HepG2 (cell line): ENCODE measurements at regions not wholly inside any gene's neighbourhood (a gene's known extent, or its start where the extent isn't known, plus 50 kb on each side); places are given as distances from the start of the nearest gene placed in this dataset.

Source experiments
- AHR ChIP-seq: IDR thresholded peaks from 2 replicates; pipeline ENCODE4 v1.6.1; 2018; ENCODE audit warnings: missing genetic modification reagents, missing compliant biosample characterization
- ATF2 ChIP-seq: sonication (generic); formaldehyde crosslinking; IDR thresholded peaks from 2 replicates; pipeline ENCODE4 v1.4.0; 2020; ENCODE audit warnings: missing genetic modification reagents
- BRCA1 ChIP-seq: sonication (generic); formaldehyde crosslinking; IDR thresholded peaks from 2 replicates; pipeline ENCODE4 v1.4.0; 2020; ENCODE audit warnings: missing genetic modification reagents
- HBP1 ChIP-seq: IDR thresholded peaks from 2 replicates; pipeline ENCODE4 v1.6.1; 2016; ENCODE audit warnings: low read depth, control low read depth
- IKZF5 ChIP-seq: IDR thresholded peaks from 2 replicates; pipeline ENCODE4 v1.6.1; 2018; ENCODE audit warnings: missing genetic modification reagents, mild to moderate bottlenecking, missing compliant biosample characterization
- KDM2A ChIP-seq: sonication (generic); formaldehyde crosslinking; IDR thresholded peaks from 2 replicates; pipeline ENCODE4 v1.4.0; 2020; ENCODE audit warnings: low read depth, missing genetic modification reagents, borderline replicate concordance
- MXD1 ChIP-seq: sonication (generic); formaldehyde crosslinking; IDR thresholded peaks from 2 replicates; pipeline ENCODE4 v1.4.0; 2020; ENCODE audit warnings: mild to moderate bottlenecking, missing genetic modification reagents
- NR2F1 ChIP-seq, 2 experiments: fragments of 450-650 bp in 1 of 2; formaldehyde crosslinking in 1 of 2; IDR thresholded peaks; 2 replicates each; pipeline versions ENCODE4 v1.5.0 to v1.6.1; 2016 to 2020; ENCODE audit warnings: mild to moderate bottlenecking in 1 of 2, missing compliant biosample characterization in 1 of 2, missing genetic modification reagents in 1 of 2, moderate library complexity in 1 of 2
- NRL ChIP-seq: sonication (generic); formaldehyde crosslinking; IDR thresholded peaks from 2 replicates; pipeline ENCODE4 v1.5.0; 2020; ENCODE audit warnings: missing genetic modification reagents, mild to moderate bottlenecking, moderate library complexity, borderline replicate concordance
- REL ChIP-seq: sonication (generic); formaldehyde crosslinking; conservative IDR thresholded peaks from 2 replicates; pipeline ENCODE4 v1.8.0; 2022; ENCODE audit warnings: mild to moderate bottlenecking, missing genetic modification reagents, moderate library complexity
- SNRNP70 ChIP-seq: fragments of 200-400 bp; formaldehyde crosslinking; IDR thresholded peaks from 2 replicates; pipeline ENCODE4 v1.6.1; 2017; ENCODE audit warnings: mild to moderate bottlenecking, low read depth, low read length, moderate library complexity
- SUZ12 ChIP-seq: fragments of 150-350 bp; IDR thresholded peaks from 2 replicates; pipeline ENCODE4 v1.6.1; 2014; ENCODE audit warnings: low read depth, low read length
- ZBTB33 ChIP-seq: sonication (generic); formaldehyde crosslinking; IDR thresholded peaks from 2 replicates; pipeline ENCODE4 v1.4.0; 2020; ENCODE audit warnings: missing genetic modification reagents
- ZGPAT ChIP-seq: IDR thresholded peaks from 2 replicates; pipeline ENCODE4 v1.6.1; 2016; ENCODE audit warnings: mild to moderate bottlenecking
- ZNF562 ChIP-seq: sonication (generic); formaldehyde crosslinking; IDR thresholded peaks from 2 replicates; pipeline ENCODE4 v1.8.0; 2022; ENCODE audit warnings: missing genetic modification reagents, borderline replicate concordance
- ZNF644 ChIP-seq: IDR thresholded peaks from 2 replicates; pipeline ENCODE4 v1.6.1; 2016; ENCODE audit warnings: low read depth

- TF ChIP-seq ZGPAT (CRISPR knock-in tag): peak; percentile 49; the same call in 1 of the 2 replicates
- TF ChIP-seq MXD1 (CRISPR knock-in tag): peak; percentile 26; the same call in 1 of the 2 replicates
- 0 out of 2 replicates have a peak, but pooled peaks have one; percentile 62 for TF ChIP-seq AHR (CRISPR knock-in tag)
- TF ChIP-seq ZNF562 (CRISPR knock-in tag): no peak
- peak; percentile 19; the same call in 1 of the 2 replicates for TF ChIP-seq ZBTB33 (CRISPR knock-in tag)
- TF ChIP-seq SNRNP70: no peak
- TF ChIP-seq BRCA1 (CRISPR knock-in tag): peak; percentile 78; the same call in 1 of the 2 replicates
- TF ChIP-seq KDM2A: peak; percentile 89
- TF ChIP-seq REL (CRISPR knock-in tag): no peak
- peak; percentile 58; the same call in 1 of the 2 replicates for TF ChIP-seq IKZF5
- peak; percentile 19; the same call in 1 of the 2 replicates for TF ChIP-seq SUZ12
- TF ChIP-seq ZNF644 (CRISPR knock-in tag): no peak
- peak; percentile 53; the same call in 1 of the 2 replicates for TF ChIP-seq NRL (CRISPR knock-in tag)
- peak; percentile 55; the same call in 1 of the 2 replicates for TF ChIP-seq HBP1 (CRISPR knock-in tag)
- peak; percentile 45; the same call in 1 of the 2 replicates for TF ChIP-seq ATF2 (CRISPR knock-in tag)
- peak in 1 of 2 experiments; percentile 55; a peak in 1 of 4 replicates for TF ChIP-seq NR2F1 (CRISPR knock-in tag; IDR thresholded peaks at IDR 0.05)
Measured at GRCh38 chr2:241950413-241951315, 81.1 kb downstream of the RTP5 start (continued).
